PC-9 (cell line): ENCODE measurements at regions not wholly inside any gene's neighbourhood (a gene's known extent, or its start where the extent isn't known, plus 50 kb on each side); places are given as distances from the start of the nearest gene placed in this dataset.

Experiments
- CTCF ChIP-seq: fragments of 200-600 bp; sonication (generic); conservative IDR thresholded peaks from 2 replicates; pipeline ENCODE4 v1.6.1; 2017; ENCODE audit warnings: mixed run types, antibody characterized with exemption, mild to moderate bottlenecking, moderate library complexity
- EZH2 ChIP-seq: fragments of 200-600 bp; sonication (generic); IDR thresholded peaks from 2 replicates; pipeline ENCODE4 v1.8.0; 2017; ENCODE audit warnings: antibody characterized with exemption, low read depth

DNA sequence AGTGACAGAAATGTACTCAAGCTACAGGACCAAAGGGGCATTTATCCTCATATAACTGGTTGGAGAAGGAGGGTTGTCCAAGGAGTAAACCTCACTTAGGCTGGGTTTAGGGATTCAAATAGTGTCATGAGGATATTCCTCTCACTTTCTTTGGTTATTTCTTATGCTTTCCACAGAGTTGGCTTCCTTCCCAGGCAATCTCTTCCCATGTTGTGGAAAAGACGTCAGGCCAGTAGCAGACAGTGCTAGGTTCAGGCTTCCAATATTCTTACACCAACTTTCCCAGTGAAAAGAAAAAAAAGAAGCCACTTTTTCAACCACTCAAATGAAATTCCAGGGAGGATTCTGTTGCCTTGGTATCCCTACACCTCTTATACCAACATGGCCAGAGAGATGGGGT, 653.0 kb downstream of the C4orf33 start:
- no peak for TF ChIP-seq CTCF
- TF ChIP-seq EZH2, result no peak
